GM19328 (cell line): ENCODE measurements at regions not wholly inside any gene's neighbourhood (a gene's known extent, or its start where the extent isn't known, plus 50 kb on each side); places are given as distances from the start of the nearest gene placed in this dataset.

ENCODE experiments used
- ATAC-seq: cut with Tn5 transposase; IDR thresholded peaks from one replicate; pipeline ENCODE4 v1.9.1; 2021; ENCODE audit warnings: mild to moderate bottlenecking, moderate library complexity; ENCODE audit not compliant: unreplicated experiment

GRCh38 chr18:46402396-46402795 lies 254.6 kb downstream of the LOXHD1 start:
- ATAC-seq: no peak

GRCh38 chr18:46402945-46403344 lies 254.1 kb downstream of the LOXHD1 start:
- ATAC-seq: no peak

- ATAC-seq: no peak
Measured at GRCh38 chr18:46405832-46406538, 251.0 kb downstream of the LOXHD1 start.

GRCh38 chr18:46406539-46406932 lies 250.5 kb downstream of the LOXHD1 start:
- no peak for ATAC-seq

- no peak for ATAC-seq
Measured at GRCh38 chr18:46407486-46408166, 249.4 kb downstream of the LOXHD1 start.

GRCh38 chr18:46408334-46408987 lies 248.6 kb downstream of the LOXHD1 start:
- ATAC-seq: no peak

GRCh38 chr18:46411191-46411828 lies 245.7 kb downstream of the LOXHD1 start:
- ATAC-seq: no peak

- no peak for ATAC-seq
Measured at GRCh38 chr18:46411867-46412690, 244.9 kb downstream of the LOXHD1 start.

GRCh38 chr18:46412916-46413315 lies 244.1 kb downstream of the LOXHD1 start:
- ATAC-seq: no peak

- ATAC-seq: no peak
Measured at GRCh38 chr18:46413684-46414083, 243.3 kb downstream of the LOXHD1 start.

- ATAC-seq: no peak
Measured at GRCh38 chr18:46414863-46415262, 242.2 kb downstream of the LOXHD1 start.

GRCh38 chr18:46415532-46416252 lies 241.3 kb downstream of the LOXHD1 start:
- no peak for ATAC-seq

GRCh38 chr18:46416706-46417638 lies 240.0 kb downstream of the LOXHD1 start:
- ATAC-seq: peak; percentile 62

GRCh38 chr18:46418663-46419260 lies 238.3 kb downstream of the LOXHD1 start:
- no peak for ATAC-seq

GRCh38 chr18:46419391-46420141 lies 237.5 kb downstream of the LOXHD1 start:
- no peak for ATAC-seq

GRCh38 chr18:46421973-46422551 lies 235.0 kb downstream of the LOXHD1 start:
- ATAC-seq: no peak

- ATAC-seq: no peak
Measured at GRCh38 chr18:46422552-46423055, 234.4 kb downstream of the LOXHD1 start.
